K562 (cell line): ENCODE measurements at regions not wholly inside any gene's neighbourhood (a gene's known extent, or its start where the extent isn't known, plus 50 kb on each side); places are given as distances from the start of the nearest gene placed in this dataset.

Experiments used
- ATAC-seq: fragments of 200-7000 bp; cut with Tn5 transposase; 3 replicates; pipeline ENCODE4 v1.9.1; 2020; ENCODE audit warnings: moderate library complexity
- BruUV-seq: library from RNA; stranded (reverse); fragments of 400-500 nt; replicated peaks from 2 replicates; lab custom pipeline; 2021; lab: Mats Ljungman, UMichigan
- CTCF ChIA-PET: fragments of 300-600 bp; formaldehyde crosslinking; extraction: SDS; loops from one replicate; lab custom pipeline; 2021; ENCODE audit warnings: low intra/inter-chr PET ratio; lab: Yijun Ruan, JAX
- POLR2A ChIA-PET: fragments of 300-600, 350-650 bp; sonication (Branson Sonifier 250); formaldehyde crosslinking; extraction: SDS; loops from one replicate; lab custom pipeline; 2021; ENCODE audit warnings: antibody characterized with exemption, inconsistent platforms; lab: Yijun Ruan, JAX
- DNase-seq, 4 experiments: peaks; one replicate each; pipeline versions ENCODE4 v3.0.0 to v3.0.0-alpha.2; 2011 to 2018; ENCODE audit warnings: low spot score in 3 of 4, mixed read lengths in 3 of 4; ENCODE audit errors: extremely low read depth in 1 of 4
- FAIRE-seq: peaks from 2 replicates; lab custom pipeline; 2011; peaks lifted over from hg19 to GRCh38; lab: Jason Lieb, UNC
- H2AFZ ChIP-seq: 2 replicates; pipeline ENCODE4 v1.6.0; 2011; ENCODE audit warnings: low read depth, low read length, control low read depth, inconsistent platforms
- H3K27ac ChIP-seq: fragments of 200-600 bp; 3 replicates; pipeline ENCODE4 v1.8.0; 2011; ENCODE audit warnings: low read depth, mild to moderate bottlenecking, control low read depth, inconsistent platforms, low read length, moderate library complexity, mixed read lengths; ENCODE audit errors: extremely low read depth
- H3K27me3 ChIP-seq, 2 experiments: fragments of 300-600 bp in 1 of 2; 2 replicates in 1 of 2; 3 replicates in 1 of 2; pipeline versions ENCODE4 v1.6.0 to v1.8.0; 2011; ENCODE audit warnings: inconsistent platforms in 2 of 2, low read length in 2 of 2, mild to moderate bottlenecking in 1 of 2, mixed read lengths in 1 of 2, moderate library complexity in 1 of 2; ENCODE audit not compliant: control insufficient read depth in 2 of 2, insufficient read depth in 2 of 2
- H3K36me3 ChIP-seq: fragments of 300-600 bp; 3 replicates; pipeline ENCODE4 v1.8.0; 2011; ENCODE audit warnings: mild to moderate bottlenecking, low read length, inconsistent platforms; ENCODE audit not compliant: control insufficient read depth, insufficient read depth
- H3K4me1 ChIP-seq, 2 experiments: fragments of 200-600 bp in 1 of 2; replicated peaks in 1 of 2; 2 replicates in 1 of 2; 3 replicates in 1 of 2; pipeline versions ENCODE4 v1.5.1 to v1.8.0; 2011; ENCODE audit warnings: inconsistent platforms in 2 of 2, low read length in 2 of 2, mild to moderate bottlenecking in 1 of 2, mixed read lengths in 1 of 2, moderate library complexity in 1 of 2; ENCODE audit not compliant: control insufficient read depth in 2 of 2, insufficient read depth in 2 of 2
- H3K4me2 ChIP-seq: 2 replicates; pipeline ENCODE4 v1.6.1; 2011; ENCODE audit warnings: low read length, control low read depth, inconsistent platforms, mixed read lengths; ENCODE audit not compliant: insufficient read depth
- H3K4me3 ChIP-seq: fragments of 200-600 bp; sonication (generic), shearing (Covaris generic); 2 replicates; pipeline ENCODE4 v1.5.1; 2016; ENCODE audit warnings: control low read depth, inconsistent platforms
- H3K79me2 ChIP-seq: fragments of 200-600 bp; 3 replicates; pipeline ENCODE4 v1.8.0; 2011; ENCODE audit warnings: low read length, inconsistent platforms; ENCODE audit not compliant: control insufficient read depth, insufficient read depth
- H3K9ac ChIP-seq, 2 experiments: 2 replicates each; pipeline versions ENCODE4 v1.6.0 to v1.6.1; 2011; ENCODE audit warnings: low read depth in 2 of 2, low read length in 2 of 2, control low read depth in 1 of 2, inconsistent platforms in 1 of 2, mild to moderate bottlenecking in 1 of 2, mixed read lengths in 1 of 2; ENCODE audit not compliant: insufficient read depth in 1 of 2
- H3K9me1 ChIP-seq: one replicate; pipeline ENCODE4 v1.6.0; 2011; ENCODE audit warnings: inconsistent platforms, mild to moderate bottlenecking, low read length, moderate library complexity; ENCODE audit not compliant: control insufficient read depth, insufficient read depth
- H3K9me3 ChIP-seq: replicated peaks from 2 replicates; pipeline ENCODE4 v1.5.1; 2011; ENCODE audit warnings: low read depth, low read length, inconsistent platforms; ENCODE audit not compliant: control insufficient read depth, insufficient read depth
- H4K20me1 ChIP-seq: replicated peaks from 2 replicates; pipeline ENCODE4 v1.6.1; 2011; ENCODE audit warnings: low read length, inconsistent platforms, mixed read lengths; ENCODE audit not compliant: control insufficient read depth, insufficient read depth
- CHD4 ChIP-seq: fragments of 200-600 bp; sonication (generic); IDR thresholded peaks from 3 replicates; pipeline ENCODE4 v1.6.1; 2012; ENCODE audit warnings: low read depth, mild to moderate bottlenecking, mixed read lengths, low read length, inconsistent platforms; ENCODE audit not compliant: insufficient read depth, insufficient replicate concordance, poor library complexity, severe bottlenecking
- GABPB2 ChIP-seq: fragments of 250-450 bp; sonication (Bioruptor Pico); conservative IDR thresholded peaks from 2 replicates; pipeline ENCODE4 v1.5.1; 2021; ENCODE audit warnings: mild to moderate bottlenecking
- NCOR1 ChIP-seq: fragments of 450-650 bp; IDR thresholded peaks from 2 replicates; pipeline ENCODE4 v1.6.1; 2016; ENCODE audit warnings: mild to moderate bottlenecking, moderate library complexity
- PTRF ChIP-seq: fragments of 450-650 bp; IDR thresholded peaks from 2 replicates; pipeline ENCODE4 v1.6.1; 2016; ENCODE audit warnings: mild to moderate bottlenecking, missing genetic modification characterization, missing compliant biosample characterization
- ZFP36 ChIP-seq: fragments of 150-350 bp; IDR thresholded peaks from 2 replicates; pipeline ENCODE4 v1.6.1; 2018; ENCODE audit warnings: low read length, low read depth; ENCODE audit not compliant: partially characterized antibody
- WGBS: fragments of 100-300 bp; shearing (Covaris generic); methylation state at CpG from one replicate; pipeline ENCODE4 v1.1.6; 2016; ENCODE audit warnings: low coverage, mixed read lengths; ENCODE audit not compliant: insufficient coverage; ENCODE audit errors: missing lambda C conversion rate; 5-methylcytosine and 5-hydroxymethylcytosine counted together
- in situ Hi-C: fragments of 300-500 bp; cut with MboI; formaldehyde crosslinking; loops from 4 replicates; pipeline ENCODE4 v1.15.0; 2018; ENCODE audit warnings: inconsistent platforms, mixed read lengths
- intact Hi-C: fragments of 100-400 bp; cut with micrococcal nuclease; formaldehyde crosslinking; loops from 2 replicates; pipeline ENCODE4 v1.14.2; 2022

- TF ChIP-seq NCOR1 (no peak), PTRF (tag) (no peak)
Measured at GRCh38 chr14:94886931-94887330, 117.0 kb upstream of the GSC start (continued).

- no peaks in the 10 kb centered on the region for H3K79me2 ChIP-seq
- TF ChIP-seq ZFP36 (peak; percentile 47), CHD4 (no peak), GABPB2 (CRISPR knock-in tag) (no peak)
- no peak for DNase-seq
- no peaks in the 10 kb centered on the region for H4K20me1 ChIP-seq
- no peak for FAIRE-seq
- no peaks in the 10 kb centered on the region for H3K9me1 ChIP-seq
- H3K36me3 ChIP-seq: no peaks in the 10 kb centered on the region
- no peak for ATAC-seq
- no peaks in the 10 kb centered on the region for H3K4me1 ChIP-seq
- no peak overlapping the region for H2AFZ ChIP-seq
- H3K27me3 ChIP-seq: no peaks in the 10 kb centered on the region; a peak in 1 of 5 replicates
- WGBS: 0% methylated on average over 3 of the region's 5 CpGs
- H3K4me3 ChIP-seq: no peak overlapping the region
- no peak overlapping the region for H3K27ac ChIP-seq
- no peak overlapping the region for H3K9ac ChIP-seq
- no peaks in the 10 kb centered on the region for H3K9me3 ChIP-seq
- intact Hi-C loops: no loop called here
- no peak overlapping the region for H3K4me2 ChIP-seq
- CTCF ChIA-PET: no interaction called here
- in situ Hi-C loops: no loop called here
- POLR2A ChIA-PET: no interaction called here
- no TSS peak for BruUV-seq
Measured at GRCh38 chr14:94885481-94886155, 115.7 kb upstream of the GSC start.
